Gastrocnemius medialis (tissue), 4 donors: ENCODE measurements at regions not wholly inside any gene's neighbourhood (a gene's known extent, or its start where the extent isn't known, plus 50 kb on each side); places are given as distances from the start of the nearest gene placed in this dataset.

Source experiments
- ATAC-seq, 2 donors: fragments of 150-250 bp; one replicate each; pipeline ENCODE4 v1.9.1; 2016
- DNase-seq, 2 donors: peaks; one replicate each; pipeline ENCODE4 v3.0.0-alpha.2; 2019
- H3K27ac ChIP-seq, 4 donors: fragments of 200-600 bp; sonication (generic); 1 replicate in 1 of 4; 2 replicates in 3 of 4; pipeline ENCODE4 v1.5.1; 2016 to 2018; ENCODE audit warnings: mild to moderate bottlenecking in 2 of 4, moderate library complexity in 1 of 4
- H3K27me3 ChIP-seq, 3 donors: fragments of 200-600 bp; sonication (generic) in 2 of 3; 1 replicate in 1 of 3; 2 replicates in 2 of 3; pipeline versions ENCODE4 v1.5.1 to v1.6.0; 2016 to 2019; ENCODE audit warnings: mild to moderate bottlenecking in 1 of 3, moderate library complexity in 1 of 3
- H3K36me3 ChIP-seq, 2 donors: fragments of 200-600 bp; sonication (generic) in 1 of 2; one replicate each; pipeline ENCODE4 v1.5.1; 2017 to 2018
- H3K4me1 ChIP-seq, 2 donors: fragments of 200-600 bp; sonication (generic) in 1 of 2; one replicate each; pipeline ENCODE4 v1.5.1; 2016 to 2017; ENCODE audit warnings: mild to moderate bottlenecking in 2 of 2
- H3K4me3 ChIP-seq, 4 donors: fragments of 200-600 bp; sonication (generic) in 3 of 4; 1 replicate in 1 of 4; 2 replicates in 3 of 4; pipeline ENCODE4 v1.5.1; 2016 to 2019; ENCODE audit warnings: mild to moderate bottlenecking in 2 of 4
- H3K9me3 ChIP-seq, 3 donors: fragments of 200-600 bp; sonication (generic) in 2 of 3; 1 replicate in 1 of 3; 2 replicates in 2 of 3; pipeline ENCODE4 v1.5.1; 2016 to 2019
- POLR2A ChIP-seq, 2 donors: fragments of 450-650 bp; IDR thresholded peaks; one replicate each; pipeline ENCODE4 v1.6.1; 2017; ENCODE audit warnings: antibody characterized with exemption in 2 of 2, mild to moderate bottlenecking in 2 of 2, moderate library complexity in 2 of 2
- in situ Hi-C, 4 donors: fragments of 200-750 bp; cut with MboI; loops; one replicate each; pipeline versions ENCODE4 v1.15.0 to v1.8.0; 2017; ENCODE audit warnings: low sequenced_read_pairs in 4 of 4
- intact Hi-C: fragments of 100-400 bp; cut with DNase I; formaldehyde crosslinking; loops from one replicate; pipeline ENCODE4 v1.15.1; 2023; ENCODE audit warnings: low total_unique reads
- TF ChIP-seq, protein P1 (sequence below), 5 experiments: fragments of 450-650 bp in 3 of 5; fragments of 200-600 bp in 2 of 5; sonication (generic) in 2 of 5; IDR thresholded peaks in 4 of 5; conservative IDR thresholded peaks in 1 of 5; 1 replicate in 4 of 5; 2 replicates in 1 of 5; pipeline ENCODE4 v1.5.1; 2016 to 2019; ENCODE audit warnings: antibody characterized with exemption in 5 of 5, mild to moderate bottlenecking in 3 of 5, moderate library complexity in 3 of 5

DNA sequence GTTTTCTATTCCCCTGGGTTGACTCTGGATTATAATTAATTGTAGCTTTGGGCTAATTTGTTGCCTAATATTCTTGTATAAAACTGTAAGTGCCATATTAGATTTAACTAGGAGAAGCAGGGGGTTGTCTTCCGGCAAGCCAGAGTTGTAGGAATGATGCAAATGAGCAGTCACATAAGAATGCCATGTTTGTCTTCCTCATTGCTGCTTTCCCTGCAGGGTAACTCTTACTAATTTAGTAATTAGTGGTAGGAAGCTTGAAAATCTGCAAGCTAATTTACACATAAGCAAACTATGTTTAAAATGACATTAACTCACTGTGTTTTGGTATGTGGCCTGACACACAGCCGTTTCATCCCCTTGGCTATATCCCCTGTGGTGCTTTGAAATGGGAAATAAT lies 527.8 kb downstream of the KCTD16 start:
- in situ Hi-C loops (no loop called here), intact Hi-C loops (no loop called here)
- Histone ChIP-seq H3K4me1 (no peaks in the 10 kb centered on the region), H3K36me3 (no peaks in the 10 kb centered on the region), H3K4me3 (no peak overlapping the region), H3K9me3 (no peaks in the 10 kb centered on the region), H3K27me3 (no peaks in the 10 kb centered on the region), H3K27ac (no peak overlapping the region)
- TF ChIP-seq, protein P1, sequence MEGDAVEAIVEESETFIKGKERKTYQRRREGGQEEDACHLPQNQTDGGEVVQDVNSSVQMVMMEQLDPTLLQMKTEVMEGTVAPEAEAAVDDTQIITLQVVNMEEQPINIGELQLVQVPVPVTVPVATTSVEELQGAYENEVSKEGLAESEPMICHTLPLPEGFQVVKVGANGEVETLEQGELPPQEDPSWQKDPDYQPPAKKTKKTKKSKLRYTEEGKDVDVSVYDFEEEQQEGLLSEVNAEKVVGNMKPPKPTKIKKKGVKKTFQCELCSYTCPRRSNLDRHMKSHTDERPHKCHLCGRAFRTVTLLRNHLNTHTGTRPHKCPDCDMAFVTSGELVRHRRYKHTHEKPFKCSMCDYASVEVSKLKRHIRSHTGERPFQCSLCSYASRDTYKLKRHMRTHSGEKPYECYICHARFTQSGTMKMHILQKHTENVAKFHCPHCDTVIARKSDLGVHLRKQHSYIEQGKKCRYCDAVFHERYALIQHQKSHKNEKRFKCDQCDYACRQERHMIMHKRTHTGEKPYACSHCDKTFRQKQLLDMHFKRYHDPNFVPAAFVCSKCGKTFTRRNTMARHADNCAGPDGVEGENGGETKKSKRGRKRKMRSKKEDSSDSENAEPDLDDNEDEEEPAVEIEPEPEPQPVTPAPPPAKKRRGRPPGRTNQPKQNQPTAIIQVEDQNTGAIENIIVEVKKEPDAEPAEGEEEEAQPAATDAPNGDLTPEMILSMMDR (IDR thresholded peaks at IDR 0.05 in 4 of 5, conservative IDR thresholded peaks at IDR 0.05 in 1 of 5): no peak
- TF ChIP-seq POLR2A (IDR thresholded peaks at IDR 0.05): no peak
- ATAC-seq: no peak
- no peak for DNase-seq

- no peaks in the 10 kb centered on the region for H3K4me1 ChIP-seq
- H3K27ac ChIP-seq: no peak overlapping the region
- ATAC-seq (no peak), DNase-seq (no peak)
- no peak for TF ChIP-seq POLR2A (IDR thresholded peaks at IDR 0.05)
- TF ChIP-seq, protein P1 (IDR thresholded peaks at IDR 0.05 in 4 of 5, conservative IDR thresholded peaks at IDR 0.05 in 1 of 5): no peak
- in situ Hi-C loops (no loop called here), intact Hi-C loops (no loop called here)
- H3K36me3 ChIP-seq: no peaks in the 10 kb centered on the region
- H3K27me3 ChIP-seq: no peaks in the 10 kb centered on the region
- H3K9me3 ChIP-seq: no peaks in the 10 kb centered on the region
- H3K4me3 ChIP-seq: no peak overlapping the region
Observed at GRCh38 chr5:144697847-144698262, 527.2 kb downstream of the KCTD16 start.

- DNase-seq: no peak
- H3K4me3 ChIP-seq: no peak overlapping the region
- in situ Hi-C loops (no loop called here), intact Hi-C loops (no loop called here)
- H3K36me3 ChIP-seq: no peaks in the 10 kb centered on the region
- ATAC-seq: no peak
- no peaks in the 10 kb centered on the region for H3K4me1 ChIP-seq
- H3K27ac ChIP-seq: no peak overlapping the region
- no peak for TF ChIP-seq POLR2A (IDR thresholded peaks at IDR 0.05)
- TF ChIP-seq, protein P1 (IDR thresholded peaks at IDR 0.05 in 4 of 5, conservative IDR thresholded peaks at IDR 0.05 in 1 of 5): no peak
- H3K27me3 ChIP-seq: no peaks in the 10 kb centered on the region
- no peaks in the 10 kb centered on the region for H3K9me3 ChIP-seq
Observed at GRCh38 chr5:144691936-144692335, 521.3 kb downstream of the KCTD16 start.

DNA sequence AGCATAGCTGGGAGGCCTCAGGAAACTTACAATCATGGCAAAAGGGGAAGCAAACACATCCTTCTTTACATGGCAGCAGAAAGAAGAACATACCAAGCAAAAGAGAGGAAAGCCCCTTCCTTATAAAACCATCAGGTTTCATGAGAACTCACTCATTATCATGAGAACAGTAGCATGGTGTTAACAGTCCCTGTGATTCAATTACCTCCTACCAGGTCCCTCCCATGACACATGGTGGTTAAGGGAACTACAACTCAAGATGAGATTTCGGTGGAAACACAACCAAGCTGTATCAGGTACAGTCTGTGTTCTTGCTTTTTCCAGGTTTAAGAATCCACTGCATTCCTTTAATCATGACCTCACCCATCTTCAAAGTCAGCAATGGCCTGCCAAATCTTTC lies 514.2 kb downstream of the KCTD16 start:
- no peak overlapping the region for H3K27ac ChIP-seq
- no peaks in the 10 kb centered on the region for H3K27me3 ChIP-seq
- DNase-seq (no peak), ATAC-seq (no peak)
- in situ Hi-C loops: no loop called here
- no peaks in the 10 kb centered on the region for H3K4me1 ChIP-seq
- no peaks in the 10 kb centered on the region for H3K9me3 ChIP-seq
- TF ChIP-seq POLR2A (IDR thresholded peaks at IDR 0.05): no peak
- TF ChIP-seq, protein P1 (IDR thresholded peaks at IDR 0.05 in 4 of 5, conservative IDR thresholded peaks at IDR 0.05 in 1 of 5): no peak
- H3K36me3 ChIP-seq: no peaks in the 10 kb centered on the region
- intact Hi-C loops: no loop called here
- no peak overlapping the region for H3K4me3 ChIP-seq

- in situ Hi-C loops: no loop called here
- ATAC-seq: no peak
- intact Hi-C loops: no loop called here
Observed at GRCh38 chr5:144680711-144681110, 510.0 kb downstream of the KCTD16 start.

More at GRCh38 chr5:144680711-144681110, 510.0 kb downstream of the KCTD16 start:
- Histone ChIP-seq H3K27me3 (no peaks in the 10 kb centered on the region), H3K36me3 (no peaks in the 10 kb centered on the region), H3K4me1 (no peaks in the 10 kb centered on the region), H3K27ac (no peak overlapping the region), H3K4me3 (no peak overlapping the region), H3K9me3 (no peaks in the 10 kb centered on the region)
- DNase-seq: no peak
- no peak for TF ChIP-seq POLR2A (IDR thresholded peaks at IDR 0.05)
- TF ChIP-seq, protein P1 (IDR thresholded peaks at IDR 0.05 in 4 of 5, conservative IDR thresholded peaks at IDR 0.05 in 1 of 5): no peak
